COLO668 (cell line): ENCODE measurements at regions not wholly inside any gene's neighbourhood (a gene's known extent, or its start where the extent isn't known, plus 50 kb on each side); places are given as distances from the start of the nearest gene placed in this dataset.
"Not testable (repeated sequence)": the region's sequence is repeated elsewhere in the genome, so short reads cannot be mapped to it uniquely, and the experiment has no call there.

Source experiments
- DNase-seq: peaks from one replicate; lab custom pipeline; 2025; ENCODE audit not compliant: unreplicated experiment; lab: John Stamatoyannopoulos, UW

DNA sequence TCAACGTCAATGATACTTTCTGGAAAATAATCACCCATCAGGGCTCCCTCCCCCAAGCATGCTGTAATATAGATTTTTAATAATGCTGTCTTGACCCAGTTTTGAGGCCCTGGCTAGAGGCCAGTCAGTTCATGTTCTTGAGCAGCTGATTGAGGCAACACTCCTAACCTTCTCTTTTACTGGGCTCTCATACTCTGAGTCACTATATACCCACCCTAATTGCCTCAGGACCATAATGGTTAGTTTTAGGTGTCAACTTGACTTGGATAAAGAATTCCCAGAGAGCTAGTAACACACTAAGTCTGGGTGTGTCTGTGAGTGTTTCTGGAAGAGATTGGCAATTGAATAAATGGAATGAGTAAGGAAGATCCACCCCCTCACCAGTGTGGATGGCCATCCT is 527.0 kb upstream of the ATP2B1 start:
- DNase-seq = no peak

DNA sequence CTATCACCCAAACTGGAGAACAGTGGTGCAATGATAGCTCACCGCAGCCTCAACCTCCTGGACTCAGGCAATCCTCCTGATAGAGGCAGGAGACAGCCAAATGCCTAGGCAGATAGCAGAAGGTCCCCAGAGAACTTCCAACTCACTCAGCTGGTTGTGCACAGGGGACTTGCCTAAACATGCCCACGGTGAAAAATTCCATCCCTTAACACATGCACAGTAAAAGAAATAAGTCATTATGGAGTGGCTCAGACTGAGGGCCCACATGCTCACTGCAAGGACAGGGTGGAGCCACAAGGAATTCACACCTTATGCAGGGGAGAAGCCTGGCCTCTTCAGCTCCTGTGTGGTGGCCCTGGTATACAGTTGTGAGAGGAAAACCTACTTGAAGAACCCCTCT is 525.8 kb upstream of the ATP2B1 start:
- no peak for DNase-seq

GRCh38 chr12:90233168-90234100 is 524.8 kb upstream of the ATP2B1 start:
- DNase-seq = no peak

DNA sequence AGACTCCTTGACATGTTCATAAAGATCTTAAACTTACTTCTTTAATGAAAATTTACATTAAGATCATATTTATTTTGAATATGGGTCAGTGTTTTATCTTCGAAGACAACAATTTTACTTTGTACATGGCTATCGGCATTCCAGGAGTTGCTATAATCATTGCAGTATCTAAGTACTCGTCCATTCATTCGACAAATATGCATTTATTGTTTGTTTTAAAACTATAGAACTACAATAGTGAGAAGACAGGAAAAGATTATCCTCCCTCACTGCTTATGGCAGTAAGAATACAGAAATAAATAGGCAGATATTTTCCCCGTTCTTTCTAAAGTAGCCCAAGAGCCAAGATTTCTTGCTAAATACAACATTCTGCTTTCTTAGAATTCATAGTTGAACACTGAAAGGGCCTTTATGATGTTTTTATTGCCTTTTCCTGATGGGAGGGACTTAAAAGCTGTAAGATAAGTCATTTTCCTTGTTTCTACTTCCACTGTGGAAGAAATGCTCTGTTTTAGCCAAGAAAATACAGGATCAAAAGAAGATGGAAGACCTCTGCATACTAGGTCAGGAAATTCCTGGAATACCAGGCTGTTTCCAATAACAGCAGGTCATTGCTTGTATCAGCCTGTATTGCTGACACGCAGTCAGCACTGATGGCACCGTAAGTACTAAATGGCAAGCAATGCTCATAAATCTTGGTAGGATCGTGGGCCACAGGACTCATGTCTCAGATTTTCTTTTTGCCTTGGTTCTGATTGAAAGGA is 521.0 kb upstream of the ATP2B1 start:
- no peak for DNase-seq

DNA sequence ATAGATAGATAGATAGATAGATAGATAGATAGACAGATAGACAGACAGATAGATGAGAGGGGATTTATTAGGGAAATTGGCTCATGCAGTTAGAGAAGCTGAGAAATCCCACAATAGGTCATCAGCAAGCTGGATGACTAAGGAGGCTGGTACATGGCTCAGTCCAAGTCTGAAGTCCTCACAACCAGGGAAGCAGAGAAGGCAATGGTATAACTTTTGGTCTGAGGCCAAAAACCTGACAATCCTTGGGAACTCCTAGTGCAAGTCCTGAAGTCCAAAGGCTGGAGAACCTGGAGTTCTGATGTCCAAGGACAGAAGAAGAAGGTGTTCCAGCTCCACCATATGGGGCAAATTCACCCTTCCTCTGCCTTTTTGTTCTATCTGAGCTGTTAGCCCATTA is 517.6 kb upstream of the ATP2B1 start:
- no peak for DNase-seq

GRCh38 chr12:90216815-90217214 is 508.2 kb upstream of the ATP2B1 start:
- no peak for DNase-seq

GRCh38 chr12:90216020-90216552 is 507.4 kb upstream of the ATP2B1 start:
- DNase-seq = no peak

- no peak for DNase-seq
These were observed 502.4 kb upstream of the ATP2B1 start for GRCh38 chr12:90211017-90211416.

- DNase-seq = no peak
These were observed 500.4 kb upstream of the ATP2B1 start for GRCh38 chr12:90209029-90209428.

DNA sequence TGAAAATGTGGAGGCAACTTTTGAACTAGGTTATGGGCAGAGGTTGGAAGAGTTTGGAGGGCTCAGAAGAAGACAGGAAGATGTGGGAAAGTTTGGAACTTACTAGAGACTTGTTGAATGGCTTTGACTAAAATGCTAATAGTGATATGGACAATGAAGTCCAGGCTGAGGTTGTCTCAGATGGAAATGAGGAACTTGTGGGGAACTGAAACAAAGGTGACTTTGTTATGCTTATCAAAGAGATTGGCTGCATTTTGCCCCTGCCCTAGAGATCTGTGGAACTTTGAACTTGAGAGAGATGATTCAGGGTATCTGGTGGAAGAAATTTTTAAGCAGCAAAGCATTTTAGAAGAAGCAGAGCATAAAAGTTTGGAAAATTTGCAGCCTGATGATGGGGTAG is 499.7 kb upstream of the ATP2B1 start:
- DNase-seq = not testable (repeated sequence)

DNA sequence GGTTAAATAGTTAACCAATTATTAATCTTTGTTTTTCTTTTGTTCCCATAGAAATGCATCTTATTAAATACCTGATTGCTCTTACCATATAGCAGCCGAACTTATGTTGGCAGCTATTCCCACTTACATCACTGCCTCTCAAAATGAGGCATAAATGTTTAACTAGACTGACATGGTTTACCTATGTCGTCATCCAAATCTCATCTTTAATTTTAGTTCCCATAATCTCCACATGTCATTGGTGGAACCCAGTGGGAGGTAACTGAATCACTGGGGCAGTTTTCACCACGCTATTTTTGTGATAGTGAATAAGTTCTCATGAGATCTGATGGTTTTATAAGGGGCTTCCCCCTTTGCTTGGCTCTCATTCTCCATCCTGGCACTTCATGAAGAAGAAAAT is 499.2 kb upstream of the ATP2B1 start:
- DNase-seq = no peak

DNA sequence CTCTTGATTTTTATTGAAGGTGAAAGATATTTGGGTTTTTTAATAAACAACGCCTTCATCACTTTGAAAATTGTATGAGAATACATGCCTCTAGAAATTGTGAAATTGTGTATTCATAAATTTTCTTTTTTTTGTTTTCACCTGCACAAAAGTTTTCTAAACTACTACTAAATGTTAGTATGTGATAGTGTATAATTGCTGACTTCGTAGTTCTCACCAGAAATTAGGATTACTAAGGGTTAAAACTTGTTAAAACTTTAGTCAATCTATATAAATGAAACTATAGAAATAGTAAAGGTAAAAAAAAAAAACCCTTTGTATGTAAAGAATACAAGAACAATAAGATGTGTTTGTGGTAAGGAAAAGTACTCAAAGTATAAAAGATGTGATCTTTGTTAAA is 496.5 kb upstream of the ATP2B1 start:
- no peak for DNase-seq

DNA sequence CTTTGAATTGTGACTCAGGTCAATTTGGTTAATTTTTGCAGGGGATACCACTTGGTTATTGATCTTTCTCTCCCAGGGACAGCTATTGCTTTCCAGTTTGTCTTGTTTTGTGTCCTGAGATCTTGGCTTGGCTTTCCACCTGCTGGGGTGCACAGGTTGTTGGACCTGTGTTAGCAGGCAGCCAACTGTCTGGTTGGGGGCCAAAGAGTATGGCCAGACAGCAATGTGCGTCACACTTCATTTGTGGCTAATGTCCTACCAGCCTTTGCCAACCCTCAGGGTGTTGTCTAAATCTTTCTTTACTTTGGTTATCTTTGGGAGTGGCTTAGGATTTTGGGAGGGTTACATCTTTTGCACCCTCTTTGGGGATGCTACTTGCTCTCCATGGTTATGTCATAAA is 494.9 kb upstream of the ATP2B1 start:
- DNase-seq = no peak

DNA sequence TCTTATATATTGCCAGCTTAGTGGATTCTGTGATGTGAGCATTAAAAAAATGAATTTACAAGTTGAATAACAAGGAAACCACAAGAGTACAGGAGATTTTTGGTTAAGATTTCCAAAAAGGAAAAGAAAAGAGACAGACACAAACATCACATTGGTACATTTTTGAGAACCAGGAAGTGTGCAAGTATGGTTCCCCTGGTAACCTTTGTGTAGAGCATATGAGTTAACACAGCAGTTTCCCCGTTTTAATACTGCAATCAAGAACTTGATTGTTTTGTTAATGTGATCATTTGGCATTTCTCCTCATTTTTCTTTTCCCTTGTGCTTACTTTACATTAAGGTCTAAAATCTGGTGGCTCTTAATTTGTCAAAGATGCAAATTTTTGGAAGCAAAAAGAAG is 490.4 kb upstream of the ATP2B1 start:
- DNase-seq = no peak

DNA sequence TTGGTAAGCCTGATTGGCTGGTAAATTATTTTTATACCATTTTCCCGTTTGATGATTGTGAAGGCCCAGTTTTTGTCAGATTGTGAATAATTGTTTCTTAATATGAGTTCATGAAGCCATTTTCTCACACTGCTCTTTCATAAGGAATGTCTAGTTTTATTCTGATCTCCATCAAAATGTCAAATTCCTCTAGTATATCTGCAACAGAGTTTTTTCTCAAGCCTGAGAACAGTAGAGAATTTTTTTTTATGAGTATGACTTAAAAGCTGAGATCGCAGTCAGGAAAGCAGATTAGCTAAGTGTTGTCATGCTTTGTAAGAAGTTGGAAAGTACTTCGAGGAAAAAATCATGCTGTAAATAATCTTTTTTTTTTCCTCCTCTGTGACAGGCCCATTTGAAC is 484.9 kb upstream of the ATP2B1 start:
- DNase-seq = no peak

DNA sequence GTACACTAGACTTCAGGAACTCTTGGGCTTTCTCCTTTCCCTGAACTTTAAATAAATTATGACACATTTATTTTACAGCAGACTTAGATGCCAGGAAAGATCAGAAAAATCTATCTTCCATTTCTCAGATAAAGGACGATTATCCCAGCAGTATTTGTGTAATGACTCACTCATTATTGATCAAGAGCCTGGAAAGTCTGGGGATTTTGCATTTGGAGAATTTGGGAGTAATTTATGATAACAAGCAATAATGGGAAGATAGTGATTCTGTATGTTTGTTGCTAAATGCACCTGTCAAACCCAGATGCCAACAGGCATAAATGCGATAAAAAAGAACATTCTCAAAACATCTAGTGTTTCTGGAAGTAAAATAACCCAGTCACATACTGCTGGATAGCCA is 480.2 kb upstream of the ATP2B1 start:
- no peak for DNase-seq

GRCh38 chr12:90183201-90183600 is 474.6 kb upstream of the ATP2B1 start:
- no peak for DNase-seq

- DNase-seq = no peak
These were observed 472.6 kb upstream of the ATP2B1 start for GRCh38 chr12:90181216-90181615.

DNA sequence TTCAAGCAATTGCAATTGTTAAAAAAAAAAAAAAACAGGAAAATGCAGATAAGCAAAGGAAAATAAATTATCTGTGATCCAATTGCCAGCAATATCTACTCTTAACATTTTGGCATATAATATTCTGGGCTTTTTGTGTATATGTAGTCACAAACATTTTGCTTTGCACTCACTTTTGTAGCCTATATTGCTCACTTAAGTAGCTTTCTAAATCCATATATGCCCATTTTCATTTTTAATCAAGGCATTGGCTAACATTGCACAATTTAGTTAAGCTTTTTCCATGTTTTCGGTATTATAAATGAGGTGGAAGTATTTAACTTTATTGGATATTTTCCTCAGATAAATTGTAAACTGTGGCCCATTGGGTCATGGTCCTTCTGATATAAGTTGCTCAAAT is 466.3 kb upstream of the ATP2B1 start:
- DNase-seq = no peak

GRCh38 chr12:90174198-90174510 is 465.5 kb upstream of the ATP2B1 start:
- DNase-seq = no peak

DNA sequence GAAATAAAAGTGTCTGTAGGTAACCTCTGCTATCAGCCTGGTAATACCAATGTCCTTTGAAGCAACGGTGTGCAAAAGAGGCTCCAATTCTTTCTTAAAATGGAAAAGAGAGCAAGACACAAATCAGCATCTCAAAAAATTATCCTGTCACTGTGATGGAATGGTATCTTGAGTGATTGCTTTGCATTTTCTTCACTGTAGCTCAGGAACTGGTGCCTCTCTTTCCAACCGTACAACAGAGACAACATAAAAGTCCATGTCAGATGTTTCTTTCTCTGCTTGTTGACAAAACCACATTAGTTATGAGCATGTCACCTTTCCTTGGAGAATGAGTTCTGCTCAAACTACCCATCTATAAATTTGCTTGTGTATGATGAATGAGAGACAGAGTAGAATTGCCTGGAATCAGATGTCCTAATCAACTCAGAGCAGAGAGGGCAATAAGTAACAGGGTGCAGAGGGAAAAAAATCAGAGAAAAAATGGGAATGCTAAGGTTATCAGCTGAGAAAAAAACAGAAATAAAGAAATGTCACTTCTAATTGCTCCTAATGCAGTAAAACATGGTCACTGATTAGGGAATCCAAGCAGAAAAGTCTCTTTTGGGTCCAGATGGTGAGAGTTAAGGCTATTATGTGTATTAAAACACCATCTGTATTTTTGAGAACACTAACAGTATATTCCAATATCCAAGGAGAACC is 465.0 kb upstream of the ATP2B1 start:
- DNase-seq = no peak

GRCh38 chr12:90172524-90172923 is 463.9 kb upstream of the ATP2B1 start:
- DNase-seq = no peak
